CD4-positive, alpha-beta T cell treated with Interferon gamma for 1 hour (primary cell): ENCODE measurements at regions not wholly inside any gene's neighbourhood (a gene's known extent, or its start where the extent isn't known, plus 50 kb on each side); places are given as distances from the start of the nearest gene placed in this dataset.
"Not testable (repeated sequence)": the region's sequence is repeated elsewhere in the genome, so short reads cannot be mapped to it uniquely, and the experiment has no call there.

ENCODE experiments used
- DNase-seq: peaks from one replicate; pipeline ENCODE4 v3.0.0-alpha.2; 2020

DNA sequence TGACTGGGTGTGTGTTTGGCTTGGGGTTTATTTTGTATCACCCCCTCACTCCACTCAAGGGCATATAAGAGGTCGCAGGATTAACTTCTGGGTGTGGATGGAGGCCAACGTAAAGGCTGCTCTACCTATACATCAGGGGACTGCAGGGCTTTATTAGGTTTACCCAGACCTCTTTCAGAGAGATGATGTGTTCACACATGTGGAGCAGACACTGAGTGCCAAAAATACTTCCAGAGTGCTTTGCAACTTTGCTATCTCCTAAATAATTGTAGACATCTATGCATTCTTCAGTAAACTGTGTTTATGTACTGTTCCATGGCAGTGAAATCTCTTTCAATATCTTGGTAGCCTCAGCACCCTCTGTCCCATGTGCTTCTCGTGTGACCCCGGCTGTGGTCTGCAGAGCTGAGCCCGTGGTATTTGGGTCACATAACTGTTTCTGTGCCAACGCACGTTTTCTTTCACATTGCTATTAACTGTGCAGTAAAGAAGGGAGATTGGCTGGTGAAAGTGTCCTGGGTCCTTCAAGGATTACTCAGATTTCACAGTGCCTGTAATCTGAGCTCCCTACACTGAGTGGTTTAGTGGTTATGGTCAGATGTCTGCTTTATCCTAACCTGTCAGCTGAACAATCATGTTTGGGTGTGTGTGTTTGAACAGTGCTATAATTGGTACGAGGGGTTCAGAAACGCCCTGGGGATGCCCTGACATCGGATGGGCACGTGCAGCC is 208.1 kb downstream of the VAPA start:
- no peak for DNase-seq

- no peak for DNase-seq
Measured at GRCh38 chr18:10122988-10123950, 209.5 kb downstream of the VAPA start.

DNA sequence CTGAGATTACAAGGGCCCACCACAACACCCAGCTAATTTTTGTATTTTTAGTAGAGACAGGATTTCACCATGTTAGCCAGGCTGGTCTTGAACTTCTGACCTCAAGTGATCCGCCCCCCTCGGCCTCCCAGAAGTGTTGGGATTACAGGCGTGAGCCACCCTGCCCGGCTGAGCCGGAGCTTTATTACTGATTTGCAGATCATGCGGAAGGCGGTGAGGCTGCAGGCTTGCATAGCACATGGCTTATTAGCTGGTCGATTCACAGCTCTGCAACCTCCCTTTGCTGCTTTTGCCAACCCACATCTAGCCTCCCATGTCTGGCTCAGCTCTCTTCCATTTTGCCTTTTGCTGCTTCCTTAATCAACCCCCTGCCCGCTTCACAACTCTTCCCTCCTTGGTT is 210.3 kb downstream of the VAPA start:
- DNase-seq, result no peak

GRCh38 chr18:10124557-10124956 is 210.7 kb downstream of the VAPA start:
- no peak for DNase-seq

DNA sequence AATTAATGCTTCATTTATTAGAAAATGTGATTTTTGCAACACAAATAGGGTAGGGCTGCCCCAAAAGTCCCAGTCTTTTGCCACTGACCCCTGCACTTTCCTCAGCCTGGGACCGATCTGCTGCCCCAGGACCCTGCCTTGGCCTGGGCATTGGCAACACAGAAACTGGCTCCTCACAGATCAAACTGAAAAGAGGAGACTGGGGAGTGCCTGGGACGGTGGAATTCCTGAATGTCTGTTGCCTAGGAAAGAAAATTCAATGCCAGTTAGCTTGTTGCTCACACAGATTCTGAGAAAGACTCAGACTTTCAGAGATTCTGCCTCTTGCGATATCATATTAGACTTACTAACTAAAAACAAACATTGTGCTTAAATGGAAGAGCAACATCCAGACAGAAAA is 211.2 kb downstream of the VAPA start:
- DNase-seq, result no peak

GRCh38 chr18:10127729-10128128 is 213.9 kb downstream of the VAPA start:
- DNase-seq, result no peak

GRCh38 chr18:10128921-10129501 is 215.2 kb downstream of the VAPA start:
- no peak for DNase-seq

- DNase-seq, result no peak
Measured at GRCh38 chr18:10130606-10131005, 216.8 kb downstream of the VAPA start.

DNA sequence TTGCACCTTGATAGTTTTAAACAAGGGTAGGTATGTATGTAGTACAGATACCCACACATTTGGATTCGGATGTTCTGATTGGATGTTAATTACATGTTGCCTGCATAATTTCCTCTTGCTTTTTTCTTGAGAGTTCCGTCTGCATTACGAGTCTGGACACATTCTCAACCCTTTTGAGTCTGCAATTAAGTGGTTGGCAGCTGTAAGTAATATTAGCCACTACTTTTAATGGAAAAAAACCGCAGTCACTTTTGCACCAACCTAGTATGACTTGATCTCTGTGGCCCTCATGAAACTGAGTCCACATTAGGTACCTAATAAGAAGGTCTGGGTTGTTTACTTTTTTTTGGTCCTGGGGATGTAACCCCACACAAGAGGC is 217.3 kb downstream of the VAPA start:
- no peak for DNase-seq

DNA sequence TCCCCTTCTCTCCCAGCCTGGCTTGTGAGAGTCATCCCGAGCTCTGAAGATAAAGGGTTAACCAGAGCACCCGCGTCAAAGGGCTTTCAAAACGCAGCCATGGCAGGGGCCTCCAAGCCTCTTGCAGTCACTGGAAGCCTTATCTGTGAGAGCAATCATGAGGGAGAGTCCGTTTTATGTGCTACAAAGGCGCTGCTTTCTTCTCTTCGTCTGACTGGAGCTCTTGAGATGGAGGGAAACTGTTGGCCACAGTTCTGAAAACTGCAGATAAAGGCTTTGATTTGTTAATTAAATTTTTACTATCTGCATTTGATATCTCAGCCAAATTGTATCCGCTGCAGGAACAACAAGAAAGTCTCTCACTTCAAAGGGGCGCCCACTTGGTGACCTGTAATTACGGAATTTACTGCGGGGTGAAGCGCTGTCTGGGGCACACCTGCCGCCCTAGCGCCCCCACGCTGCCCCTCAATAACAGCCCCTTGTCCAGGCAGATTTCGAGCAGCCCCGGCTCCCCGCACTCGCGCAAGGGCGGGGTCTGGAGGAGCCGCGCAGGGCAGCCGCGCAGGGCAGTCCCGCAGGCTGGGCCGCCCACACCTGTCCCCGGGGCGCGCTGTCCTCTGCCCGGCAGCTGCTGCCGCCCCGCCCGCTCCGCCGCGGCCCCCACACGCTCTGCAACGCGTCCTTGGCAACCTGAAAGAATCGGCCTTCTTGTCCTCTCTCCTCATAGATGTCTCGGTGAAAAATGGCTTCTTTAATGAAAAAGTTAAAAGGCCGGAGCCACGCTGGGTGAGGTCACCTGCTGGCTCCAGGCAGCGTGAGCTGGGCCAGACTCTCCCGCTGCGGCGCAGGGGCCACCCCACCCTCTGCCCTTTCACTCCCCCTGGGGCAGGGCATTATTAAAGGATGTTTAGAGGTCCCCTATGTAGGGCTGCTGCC is 217.9 kb downstream of the VAPA start:
- DNase-seq, result no peak

DNA sequence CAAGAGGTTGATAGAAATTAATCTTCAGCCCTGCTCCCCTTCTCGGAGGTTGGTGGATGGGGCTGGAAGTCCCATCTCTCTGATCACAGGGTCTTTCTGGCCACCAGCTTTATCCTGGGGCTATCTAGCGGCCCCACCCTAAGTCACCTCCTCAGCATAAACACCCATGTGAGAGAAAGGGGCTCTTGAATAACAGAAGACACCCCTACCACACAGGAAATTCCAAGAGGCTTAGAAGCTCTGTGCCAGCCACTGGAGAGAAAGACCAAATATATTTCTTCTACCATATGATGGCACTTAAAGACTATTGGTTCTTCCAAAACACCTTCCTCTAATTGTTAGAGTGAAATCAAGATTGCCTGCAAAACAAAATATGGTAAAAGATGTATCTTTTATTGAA is 219.7 kb downstream of the VAPA start:
- DNase-seq, result no peak

DNA sequence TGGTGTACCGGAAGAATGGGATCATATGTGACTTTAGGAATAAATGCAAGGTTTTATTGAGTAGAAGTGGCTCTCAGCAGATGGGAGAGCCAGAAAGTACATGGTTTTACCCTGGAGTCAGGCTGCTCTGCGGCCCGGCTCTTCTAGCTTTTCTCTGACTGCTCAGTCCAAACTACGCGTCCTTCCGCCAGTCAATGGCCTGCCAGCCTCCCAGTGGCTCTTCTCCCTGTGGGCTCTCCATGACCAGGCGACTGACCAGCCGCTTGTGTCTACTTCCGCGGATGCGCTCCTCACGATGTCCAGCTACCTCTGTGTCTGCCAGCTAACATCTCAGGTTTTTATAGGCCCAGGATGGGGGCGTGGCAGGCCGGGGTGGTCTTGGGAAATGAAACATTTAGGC is 220.4 kb downstream of the VAPA start:
- no peak for DNase-seq

DNA sequence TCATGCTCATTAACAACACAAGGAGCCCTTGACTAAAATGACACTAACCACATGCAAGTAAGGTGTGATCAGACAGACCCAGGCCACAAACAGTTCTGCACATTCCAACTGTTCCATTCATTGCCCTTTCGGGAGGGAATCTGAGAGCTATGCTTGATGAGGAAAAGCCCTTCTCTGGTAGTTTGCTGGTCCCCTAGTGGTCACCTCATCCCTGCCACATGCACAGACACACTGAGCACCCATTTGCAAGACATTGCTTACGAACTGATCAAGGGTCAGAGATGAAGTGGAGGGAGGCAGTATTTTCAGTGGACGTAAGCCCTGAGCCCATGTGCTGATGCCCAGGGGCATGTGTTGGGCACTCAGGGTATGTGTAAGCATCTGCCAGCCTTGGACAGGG is 220.9 kb downstream of the VAPA start:
- DNase-seq, result not testable (repeated sequence)

DNA sequence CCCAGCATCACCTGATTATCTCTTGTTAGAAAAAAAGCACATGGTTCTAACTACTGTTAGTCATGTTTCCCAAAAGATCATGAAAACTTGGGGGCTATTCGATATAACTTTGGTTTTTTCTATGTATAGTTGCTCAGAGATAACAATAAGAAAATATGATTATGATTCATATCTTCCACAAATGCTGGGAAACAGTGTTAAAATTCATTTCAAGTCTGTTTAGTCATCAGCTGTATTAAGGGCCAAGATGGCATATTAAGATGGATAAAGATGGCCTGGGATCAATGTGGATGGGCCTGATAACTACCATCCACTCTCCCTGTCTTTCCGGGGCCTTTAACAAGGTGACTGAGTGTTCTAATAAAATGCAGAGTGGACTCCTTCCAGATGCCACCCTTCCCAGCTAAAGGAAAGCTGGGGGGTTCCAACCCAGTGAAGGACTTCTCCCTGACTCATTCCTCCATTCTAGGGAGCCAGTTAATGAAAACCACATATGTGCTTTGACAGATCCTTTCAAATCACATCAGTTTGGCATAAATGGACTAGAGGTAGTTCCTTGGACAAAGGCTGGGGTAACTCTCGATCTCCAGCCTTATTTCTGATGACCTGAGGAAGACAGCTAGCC is 221.6 kb downstream of the VAPA start:
- DNase-seq, result no peak

- no peak for DNase-seq
Measured at GRCh38 chr18:10138719-10139118, 224.9 kb downstream of the VAPA start.

DNA sequence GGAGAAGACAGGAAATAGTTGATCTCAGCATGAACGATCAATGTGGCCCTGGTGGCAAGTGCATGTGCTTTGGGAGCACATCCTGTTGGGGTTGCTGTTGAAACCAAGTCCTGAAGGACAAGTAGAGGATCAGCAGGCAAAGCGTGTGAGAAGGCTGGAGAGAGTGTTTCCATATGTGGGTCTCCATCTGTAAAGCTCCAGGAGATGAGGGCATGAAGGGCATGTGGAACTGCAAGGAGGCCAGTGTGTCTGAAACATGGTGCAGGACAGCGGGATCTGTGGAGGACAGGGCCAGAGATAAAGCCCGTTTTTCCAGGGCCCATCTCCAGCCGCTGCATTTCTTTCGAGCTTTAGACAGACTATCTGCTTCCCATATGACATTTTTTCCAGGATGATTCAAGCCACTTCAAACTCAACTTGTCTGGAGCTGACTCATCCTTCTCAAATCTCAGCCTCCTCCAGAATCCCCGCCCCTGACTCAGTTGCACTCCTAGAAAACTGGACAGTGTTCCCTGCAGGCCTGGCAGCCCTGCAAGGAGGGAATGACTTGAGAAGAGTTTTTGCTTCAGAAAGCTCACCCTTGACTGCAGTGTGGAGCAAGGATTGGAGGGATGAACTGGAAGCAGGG is 226.1 kb downstream of the VAPA start:
- no peak for DNase-seq

DNA sequence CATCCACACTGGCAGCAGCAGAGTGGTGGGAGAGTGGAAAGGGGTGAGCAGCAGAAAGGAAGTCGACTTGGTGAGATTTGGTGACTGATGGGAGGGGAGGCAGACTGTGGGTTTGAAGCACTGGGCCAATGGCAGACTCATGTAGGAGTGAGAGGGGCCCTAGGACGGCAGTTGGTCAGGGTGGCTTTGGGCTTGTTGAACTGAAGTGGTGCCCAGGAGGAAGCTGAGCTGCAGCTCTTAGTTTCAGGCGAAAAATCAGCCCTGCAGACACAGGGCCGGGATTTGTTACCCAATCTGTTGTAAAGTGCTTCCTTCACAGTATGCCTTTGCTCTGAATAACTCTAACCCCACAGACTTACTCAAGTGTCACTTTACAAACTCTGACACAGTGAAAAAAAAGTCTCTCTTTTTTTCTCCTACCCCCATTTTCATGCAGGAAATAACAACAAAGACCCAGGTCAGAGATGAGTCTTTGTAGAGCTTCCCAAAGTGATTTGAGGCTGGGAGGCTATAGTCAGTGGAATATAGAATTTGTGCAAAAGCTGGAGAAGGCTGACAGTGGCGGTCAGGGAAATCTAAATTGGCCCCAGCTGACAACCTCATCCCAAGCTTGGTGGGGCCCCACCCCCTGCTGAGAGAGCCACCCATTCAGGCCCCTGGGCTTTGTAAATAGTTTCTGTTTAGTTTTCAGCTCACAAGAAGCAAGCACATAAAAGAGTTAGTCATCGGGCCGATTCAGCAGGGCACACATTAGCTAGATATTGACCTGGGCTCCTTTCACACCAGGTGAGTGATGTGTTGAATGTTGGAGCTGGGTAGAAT is 226.9 kb downstream of the VAPA start:
- no peak for DNase-seq

GRCh38 chr18:10141559-10141958 is 227.7 kb downstream of the VAPA start:
- DNase-seq, result no peak

DNA sequence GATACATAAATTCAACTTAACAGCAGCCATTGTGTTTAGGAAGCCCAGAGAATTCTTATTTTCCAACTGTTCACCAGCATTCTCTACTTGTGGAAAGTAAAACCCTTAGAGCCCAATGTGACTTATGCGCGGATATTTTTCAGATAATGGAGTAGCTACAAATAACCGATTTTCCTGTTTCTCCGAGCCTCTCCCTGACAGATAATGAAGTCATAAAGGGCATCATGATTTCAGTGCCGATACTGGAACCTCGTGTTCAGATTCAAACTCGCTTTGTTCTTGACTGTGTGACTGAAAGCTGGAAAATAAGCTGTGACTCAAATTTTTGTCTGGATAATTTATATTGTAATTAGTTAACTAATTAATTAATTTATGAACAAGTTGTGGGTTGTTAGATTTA is 228.2 kb downstream of the VAPA start:
- no peak for DNase-seq

DNA sequence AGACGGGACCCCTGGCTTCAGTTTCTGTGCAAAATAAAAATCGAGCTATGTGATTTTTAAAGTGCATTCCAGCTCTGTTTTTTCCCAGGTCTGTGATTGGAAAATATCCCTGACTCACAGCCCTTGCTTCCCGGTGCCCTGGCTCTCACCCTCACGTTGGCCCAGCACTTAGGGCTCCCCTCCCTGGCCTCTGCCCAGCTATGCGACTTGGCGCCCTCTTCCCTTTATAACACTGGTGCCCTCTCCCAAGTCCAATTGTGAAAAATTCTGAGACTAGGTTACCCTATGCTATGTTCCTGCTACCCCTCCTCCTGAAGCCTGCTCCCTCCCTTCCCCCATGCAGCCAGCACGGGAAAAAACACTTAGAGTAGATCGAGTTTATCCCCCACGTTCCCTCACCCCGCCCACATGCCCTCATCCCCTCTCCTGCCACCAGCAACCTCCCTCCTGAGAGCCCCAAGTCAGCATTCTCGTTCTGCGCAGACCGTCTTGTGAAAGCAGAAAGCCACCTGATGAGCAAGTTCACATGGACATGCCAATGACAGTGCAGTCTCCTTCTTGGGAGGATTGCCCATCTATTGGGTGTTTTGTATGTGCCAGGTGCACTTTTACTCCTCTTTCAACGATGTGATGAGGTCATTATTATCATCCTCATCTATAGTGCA is 228.8 kb downstream of the VAPA start:
- DNase-seq, result no peak
